T47D (cell line): ENCODE measurements at regions not wholly inside any gene's neighbourhood (a gene's known extent, or its start where the extent isn't known, plus 50 kb on each side); places are given as distances from the start of the nearest gene placed in this dataset.

ENCODE experiments used
- DNase-seq, 2 experiments: peaks; one replicate each; pipeline versions ENCODE4 v3.0.0 to v3.0.0-alpha.2; 2011 to 2012; ENCODE audit warnings: low read depth in 1 of 2, low spot score in 1 of 2
- JUND ChIP-seq: IDR thresholded peaks from 2 replicates; pipeline ENCODE4 v1.6.1; 2012; ENCODE audit warnings: low read depth
- in situ Hi-C: cut with HindIII; loops from 2 replicates; pipeline ENCODE4 v1.10.0; 2016; ENCODE audit warnings: low sequenced_read_pairs, low pct_unique_long_range_greater_than_20kb

- DNase-seq, result no peak
- in situ Hi-C loops, result no loop called here
Observed at GRCh38 chr2:67566958-67567635, 170.0 kb downstream of the ETAA1 start.

DNA sequence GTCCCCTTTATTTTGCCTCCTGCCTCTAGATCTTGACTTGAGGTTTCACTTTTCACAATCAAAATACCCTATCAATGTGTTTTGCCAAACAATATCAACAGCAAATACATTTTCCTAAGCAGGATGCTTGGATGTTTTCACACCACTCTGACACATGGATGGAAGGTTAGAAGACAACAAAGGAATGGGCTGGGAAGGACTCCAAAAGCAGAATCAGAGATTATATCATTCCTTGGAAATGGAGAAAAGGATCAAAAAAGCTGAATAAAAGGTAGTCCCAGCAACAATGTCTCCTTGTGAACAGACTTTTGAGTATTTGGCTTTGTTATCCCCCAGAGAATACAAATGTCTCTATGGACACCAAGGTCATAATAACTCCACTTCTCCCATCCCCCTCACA, 170.8 kb downstream of the ETAA1 start:
- TF ChIP-seq JUND, result no peak
- in situ Hi-C loops, result no loop called here
- DNase-seq, result no peak

More at GRCh38 chr2:67566958-67567635, 170.0 kb downstream of the ETAA1 start:
- no peak for TF ChIP-seq JUND

GRCh38 chr2:67570611-67571010, 173.5 kb downstream of the ETAA1 start:
- in situ Hi-C loops, result no loop called here

GRCh38 chr2:67571785-67572718, 174.9 kb downstream of the ETAA1 start:
- in situ Hi-C loops, result no loop called here
- no peak for TF ChIP-seq JUND
- no peak for DNase-seq

More at GRCh38 chr2:67570611-67571010, 173.5 kb downstream of the ETAA1 start:
- no peak for DNase-seq
- TF ChIP-seq JUND, result no peak

- no peak for DNase-seq
- TF ChIP-seq JUND, result no peak
- in situ Hi-C loops, result no loop called here
Observed at GRCh38 chr2:67572721-67573435, 175.7 kb downstream of the ETAA1 start.

DNA sequence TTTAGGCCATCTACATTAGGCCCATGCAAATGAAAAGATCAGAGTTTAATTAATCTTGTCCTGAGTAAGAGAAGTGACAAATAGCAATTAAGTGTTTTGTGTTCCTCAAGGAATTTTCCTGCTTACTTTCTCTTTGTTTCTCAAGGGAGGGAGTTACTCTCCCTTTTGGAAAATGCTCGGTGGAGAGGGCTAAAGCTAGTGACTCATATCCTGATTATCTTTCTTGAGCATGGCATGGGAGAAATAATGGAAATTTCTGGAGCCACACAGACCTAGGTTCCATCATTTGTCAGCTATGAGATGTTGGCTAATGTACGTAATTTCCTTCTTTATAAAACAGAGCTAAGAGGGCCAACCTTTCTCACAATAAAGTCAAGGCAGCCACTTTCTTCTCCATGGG, 177.1 kb downstream of the ETAA1 start:
- TF ChIP-seq JUND, result no peak

DNA sequence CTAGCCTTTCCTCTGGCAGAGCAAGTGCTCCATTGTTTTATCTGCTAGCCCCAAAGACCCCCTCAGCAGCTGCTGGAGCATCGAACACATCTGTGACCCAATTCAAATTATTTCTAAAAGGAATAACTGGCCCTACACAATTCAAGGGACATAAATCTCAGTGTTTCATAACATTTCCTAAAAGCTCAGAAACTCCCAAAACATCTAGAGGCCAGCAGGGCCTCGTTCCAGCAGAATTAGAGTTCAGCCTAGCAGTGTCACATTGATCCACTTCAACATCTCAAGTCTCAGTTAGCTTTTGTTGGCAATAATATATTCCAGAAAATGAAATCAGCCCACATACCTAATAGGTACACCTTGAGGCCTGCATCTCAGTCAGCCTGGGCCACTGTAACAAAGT, 179.1 kb downstream of the ETAA1 start:
- in situ Hi-C loops, result no loop called here
- TF ChIP-seq JUND, result no peak

More for the DNA sequence above, 177.1 kb downstream of the ETAA1 start:
- DNase-seq, result no peak
- in situ Hi-C loops, result no loop called here

DNA sequence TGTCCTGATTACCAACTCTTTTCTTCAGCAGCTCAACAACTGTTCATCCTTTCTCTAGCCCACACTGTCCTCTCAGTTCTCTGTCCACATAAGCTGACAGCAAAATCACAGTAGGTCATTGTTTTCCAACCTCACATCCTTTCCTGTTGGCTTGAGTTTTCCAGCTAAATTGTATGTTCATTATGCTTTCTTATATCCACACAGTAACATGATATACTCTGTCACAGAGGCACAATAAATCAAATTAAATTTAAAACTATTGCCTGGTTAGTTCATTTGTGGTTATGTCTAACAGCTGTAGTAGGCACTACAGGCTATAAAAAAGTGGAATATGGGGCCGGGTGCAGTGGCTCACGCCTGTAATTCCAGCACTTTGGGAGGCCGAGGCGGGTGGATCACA, 179.9 kb downstream of the ETAA1 start:
- no peak for TF ChIP-seq JUND
- in situ Hi-C loops, result no loop called here
- DNase-seq, result no peak

More for the DNA sequence above, 179.1 kb downstream of the ETAA1 start:
- no peak for DNase-seq

- no peak for TF ChIP-seq JUND
- in situ Hi-C loops, result no loop called here
- no peak for DNase-seq
Observed at GRCh38 chr2:67579216-67579615, 182.1 kb downstream of the ETAA1 start.

DNA sequence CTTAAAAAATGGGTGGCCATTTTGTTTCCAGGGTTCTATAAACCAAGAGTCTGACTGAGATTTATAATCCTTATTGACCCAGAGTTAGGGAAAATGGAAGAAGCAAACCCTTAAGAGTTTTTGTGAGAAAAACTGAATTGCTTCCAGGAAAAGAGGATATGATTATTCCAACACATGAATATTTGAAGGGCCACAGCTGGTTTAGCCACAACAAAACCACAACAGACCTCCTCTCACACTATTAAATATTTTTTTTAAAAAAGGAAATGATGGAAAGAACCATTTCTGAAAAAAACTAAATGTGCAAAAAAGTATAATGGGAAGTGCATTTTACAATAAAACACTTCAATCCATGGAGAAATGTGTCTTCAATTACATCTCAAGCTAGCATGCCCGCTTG, 182.7 kb downstream of the ETAA1 start:
- DNase-seq, result no peak
- in situ Hi-C loops, result no loop called here
- no peak for TF ChIP-seq JUND

- TF ChIP-seq JUND, result no peak
- in situ Hi-C loops, result no loop called here
- peak in 1 of 2 experiments; percentile 22 for DNase-seq
Observed at GRCh38 chr2:67581751-67582150, 184.6 kb downstream of the ETAA1 start.

DNA sequence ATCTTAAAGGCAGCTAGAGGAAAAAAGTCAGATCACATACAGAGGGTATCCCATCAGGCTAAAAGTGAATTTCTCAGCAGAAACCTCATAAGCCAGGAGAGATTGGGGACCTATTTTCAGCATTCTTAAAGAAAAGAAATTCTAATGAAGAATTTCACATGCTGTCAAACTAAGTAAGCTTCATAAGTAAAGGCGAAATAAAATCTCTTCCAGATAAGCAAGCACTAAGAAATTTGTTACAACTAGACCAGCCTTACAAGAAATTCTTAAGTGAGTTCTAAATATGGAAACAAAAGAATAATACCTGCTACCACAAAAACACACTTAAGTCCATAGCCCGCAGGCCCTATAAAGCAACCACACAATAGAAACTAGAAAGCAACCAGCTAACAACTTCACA, 186.1 kb downstream of the ETAA1 start:
- in situ Hi-C loops, result no loop called here
- TF ChIP-seq JUND, result no peak
- DNase-seq, result no peak
